Endothelial cell of hepatic sinusoid (primary cell): ENCODE measurements at regions not wholly inside any gene's neighbourhood (a gene's known extent, or its start where the extent isn't known, plus 50 kb on each side); places are given as distances from the start of the nearest gene placed in this dataset.

Source experiments
- in situ Hi-C: cut with HindIII; loops from 2 replicates; pipeline ENCODE4 v1.10.0; 2017; ENCODE audit warnings: low sequenced_read_pairs

DNA sequence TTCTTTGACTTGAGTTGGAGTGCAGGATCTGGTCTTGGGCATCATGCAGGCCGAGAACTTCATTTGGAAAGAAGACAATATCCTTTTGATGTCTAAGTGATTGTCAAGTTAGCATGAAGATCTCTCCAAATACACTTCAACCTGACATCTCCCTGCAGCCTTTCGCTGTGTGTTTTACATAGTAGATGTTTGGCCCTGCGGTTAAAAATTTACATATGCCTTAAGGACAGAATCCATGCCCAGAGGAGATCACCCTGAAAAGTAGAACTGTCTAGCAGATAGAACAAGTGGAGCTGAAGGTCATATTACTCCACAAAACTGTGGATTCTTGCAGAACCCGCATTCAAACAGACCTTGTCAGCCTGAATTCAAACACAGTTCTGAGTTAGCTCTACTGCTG lies 409.9 kb downstream of the LPIN1 start:
- in situ Hi-C loops: no loop called here

DNA sequence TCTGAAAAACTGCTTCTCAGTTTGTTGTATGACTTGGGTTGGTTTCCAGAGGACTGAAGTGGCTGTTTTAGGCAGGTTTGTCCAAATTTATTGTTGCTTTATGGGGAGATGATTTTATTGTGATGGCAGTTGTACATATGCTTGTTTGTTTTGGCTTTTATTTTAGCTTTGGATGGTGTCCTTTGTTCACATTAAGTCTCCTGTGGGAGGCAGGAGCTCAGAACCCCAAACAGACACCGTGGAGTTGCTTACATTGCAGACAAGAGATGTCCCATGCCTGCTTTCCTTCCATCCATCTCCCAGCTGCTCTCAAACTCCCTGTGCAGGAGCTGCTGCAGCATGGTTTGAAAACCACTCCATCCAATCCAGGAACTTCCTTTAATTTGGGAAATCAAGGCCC lies 414.7 kb downstream of the LPIN1 start:
- in situ Hi-C loops: no loop called here

DNA sequence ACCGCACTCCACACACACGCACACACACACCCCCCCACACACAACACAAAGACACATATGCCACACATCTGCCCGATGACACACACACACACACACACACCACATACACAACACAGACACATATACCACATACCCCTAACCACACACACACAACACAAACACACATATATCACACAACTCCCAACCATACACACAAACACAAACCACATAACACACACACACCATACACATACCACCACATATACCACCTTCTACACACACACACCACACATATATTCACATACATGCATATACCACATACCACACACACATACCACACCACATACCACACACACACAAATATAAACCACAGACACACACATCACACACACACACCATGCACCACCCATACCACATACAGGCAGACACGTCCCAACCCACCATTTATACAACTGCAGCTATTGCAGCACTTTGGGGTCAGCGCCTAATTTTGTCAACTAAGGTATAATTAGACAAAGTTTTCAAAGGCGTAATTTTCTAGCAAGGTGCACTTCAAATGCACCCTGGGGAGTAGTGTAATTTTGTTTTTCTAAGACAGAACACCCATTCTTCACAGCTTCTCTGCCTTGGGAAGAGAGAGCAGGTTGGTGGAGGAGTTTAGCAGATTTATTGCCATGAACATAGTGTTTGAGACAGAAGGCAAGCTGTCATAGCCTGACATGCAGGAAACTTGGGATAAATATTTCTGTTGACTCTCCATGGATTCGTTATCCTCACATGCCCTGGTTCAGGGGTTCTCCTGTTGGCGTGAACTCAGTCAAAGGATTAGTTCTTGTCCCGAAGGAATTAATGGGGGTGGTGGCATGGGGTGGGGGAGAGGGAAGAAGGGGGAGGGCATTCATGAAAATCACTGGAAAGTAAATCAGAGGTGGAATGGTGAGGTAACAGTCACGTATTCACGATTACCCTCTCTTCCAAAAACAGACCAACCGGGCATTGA lies 416.1 kb downstream of the LPIN1 start:
- in situ Hi-C loops: no loop called here

DNA sequence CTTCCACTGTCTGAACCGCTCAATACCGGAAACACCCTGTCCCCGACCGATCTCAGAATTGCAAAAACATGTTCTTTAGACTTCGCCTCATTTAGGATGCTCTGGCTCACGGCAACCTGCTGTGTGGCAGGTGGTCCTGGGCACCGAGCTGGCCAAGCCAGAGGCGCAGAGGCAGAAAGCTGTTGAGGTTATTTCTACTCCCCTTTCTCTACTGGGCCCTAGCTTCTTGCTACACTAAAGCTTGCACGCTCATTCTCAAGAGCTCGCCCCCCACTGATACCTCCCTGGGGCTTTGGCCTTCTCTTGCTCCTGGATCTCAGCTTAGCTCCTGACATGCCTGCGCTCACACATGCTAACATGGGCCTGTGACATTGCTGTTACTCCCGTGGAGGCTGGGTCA lies 417.4 kb downstream of the LPIN1 start:
- in situ Hi-C loops: no loop called here

DNA sequence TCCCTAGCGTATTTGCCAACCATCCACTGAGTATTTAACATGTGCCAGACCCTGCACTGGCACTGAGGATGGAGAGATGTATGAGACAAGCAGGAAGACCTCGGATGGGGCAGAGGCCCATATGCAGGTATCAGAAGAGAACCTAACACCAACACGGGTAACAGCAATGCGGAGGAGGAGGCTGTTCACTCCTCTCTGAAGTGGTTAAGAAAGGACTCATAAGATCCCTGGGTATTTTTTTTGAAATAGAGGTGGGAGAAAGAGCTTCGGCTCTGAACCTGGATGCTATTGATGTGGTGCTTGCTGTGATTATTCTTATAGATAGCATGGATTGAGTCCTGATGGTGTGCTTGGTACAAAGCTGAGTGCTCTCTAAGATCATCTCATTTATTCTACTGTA lies 418.3 kb downstream of the LPIN1 start:
- in situ Hi-C loops: no loop called here

DNA sequence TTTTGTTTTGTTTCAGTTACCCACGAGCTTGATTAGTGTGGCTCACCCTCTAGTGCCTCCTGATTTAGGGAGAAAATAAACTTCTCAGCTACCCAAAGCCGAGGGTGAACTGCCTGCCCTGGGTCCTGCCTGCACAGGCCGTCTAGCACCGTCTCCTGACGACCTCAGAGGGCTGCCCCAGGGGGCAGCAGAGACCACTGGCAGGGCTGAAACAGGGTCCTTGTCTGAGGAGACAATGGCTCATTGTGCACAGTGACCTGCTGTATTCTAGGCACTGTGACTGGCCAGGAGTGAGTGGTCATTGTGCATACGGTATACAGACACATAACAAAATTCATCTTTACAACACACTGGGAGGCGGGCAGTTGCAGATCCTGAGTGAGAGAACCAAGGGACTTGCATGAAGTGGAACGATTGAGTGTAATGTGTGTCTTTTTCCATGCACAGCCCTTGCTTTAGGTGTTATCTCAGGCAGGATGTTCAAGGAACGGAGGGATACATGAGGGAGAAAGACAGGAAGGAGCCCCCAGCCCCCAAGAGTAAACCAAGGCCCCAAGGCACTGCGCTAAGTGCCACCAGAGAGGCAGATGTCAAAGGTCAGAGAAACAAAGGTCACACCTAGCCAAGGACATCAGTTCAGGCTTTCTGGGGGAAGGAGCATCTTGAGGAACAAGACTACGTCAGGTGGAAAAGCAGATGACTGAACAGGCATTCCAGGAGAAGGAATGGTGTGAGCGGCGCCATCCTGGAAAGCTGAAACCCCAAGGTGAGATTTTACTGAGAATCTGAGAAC lies 421.3 kb downstream of the LPIN1 start:
- in situ Hi-C loops: no loop called here

DNA sequence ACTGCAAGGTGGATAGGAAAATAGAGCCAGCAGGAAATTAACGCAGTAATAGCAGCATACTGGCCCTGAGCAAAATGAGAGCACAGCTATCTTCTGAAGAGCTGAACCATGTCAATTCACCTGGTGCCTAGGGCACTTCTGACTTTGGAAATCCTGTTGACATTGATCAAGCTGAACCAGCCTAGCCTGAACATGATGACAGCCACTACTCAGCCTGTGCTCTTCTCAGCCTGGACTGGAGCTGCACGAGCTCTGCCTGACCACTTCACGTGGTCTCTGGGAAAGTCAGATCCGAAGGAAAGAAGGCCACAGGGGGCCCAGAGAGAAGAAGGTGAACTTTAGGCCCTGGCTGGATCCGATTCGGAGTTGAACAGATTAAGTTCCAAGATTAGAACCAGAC lies 421.9 kb downstream of the LPIN1 start:
- in situ Hi-C loops: no loop called here

DNA sequence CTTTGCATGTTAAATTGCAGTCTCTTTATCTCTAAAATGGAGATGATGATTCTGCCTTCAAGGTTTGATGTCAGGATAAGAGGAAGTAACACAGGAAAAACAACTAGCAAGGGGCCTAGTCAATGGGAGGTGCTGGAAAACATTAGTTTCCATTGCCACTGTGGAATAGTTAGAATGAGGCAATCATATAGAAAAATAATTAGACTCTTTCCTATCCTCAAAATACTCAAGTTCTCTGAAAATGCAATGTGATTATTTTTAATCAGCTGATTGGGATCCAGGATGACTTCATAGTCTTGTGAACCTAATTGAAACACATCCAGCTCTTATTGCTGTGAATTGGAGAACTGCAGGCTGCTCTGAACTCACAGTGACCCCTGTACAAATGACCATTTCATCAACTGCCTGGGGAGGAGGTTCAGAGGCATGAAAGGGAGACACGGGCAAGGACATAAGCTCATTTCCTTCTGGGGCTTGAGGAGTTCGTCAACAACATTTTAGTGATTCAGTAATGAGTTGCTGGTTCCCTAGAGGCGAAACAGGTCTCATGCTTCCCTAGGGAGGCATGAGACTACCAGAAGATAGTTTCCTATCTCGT lies 422.5 kb downstream of the LPIN1 start:
- in situ Hi-C loops: no loop called here

DNA sequence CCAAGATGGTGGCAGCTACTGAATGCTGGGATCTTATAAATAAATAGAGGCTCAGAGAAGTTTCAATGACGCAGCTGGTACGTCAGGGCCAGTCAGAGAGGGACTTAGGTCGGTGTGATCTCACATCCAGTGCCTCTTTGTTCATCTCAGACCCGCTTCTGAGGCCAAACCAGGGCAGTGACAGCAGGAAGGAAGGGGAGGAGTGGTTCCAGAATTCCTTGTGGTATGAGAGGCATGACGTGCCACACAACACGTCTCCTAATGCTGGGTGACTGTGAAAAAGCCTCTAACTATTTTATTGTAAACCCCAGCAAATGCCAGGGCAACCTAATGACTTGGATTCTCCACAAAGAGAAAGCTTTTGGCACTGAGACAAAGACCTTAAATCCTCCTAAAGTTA lies 423.3 kb downstream of the LPIN1 start:
- in situ Hi-C loops: no loop called here

DNA sequence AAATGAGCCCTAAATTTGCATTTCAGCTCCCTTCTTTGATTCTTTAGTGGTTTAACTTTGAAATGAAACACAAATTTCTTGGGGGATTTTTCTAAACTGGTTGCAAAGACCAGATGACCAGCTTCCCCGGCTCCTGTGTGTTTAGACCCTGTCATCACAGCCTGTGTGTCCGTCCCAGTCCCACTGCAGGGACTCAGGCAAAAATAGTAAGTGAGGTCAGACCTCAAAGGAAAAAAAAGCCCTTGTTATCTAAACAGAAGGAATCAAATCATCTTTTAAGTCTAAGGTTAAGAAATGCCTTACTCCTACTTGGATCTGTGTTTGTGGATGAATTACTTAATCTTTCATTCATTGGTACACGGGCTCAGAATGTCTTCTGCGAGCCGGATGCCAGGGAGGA lies 423.7 kb downstream of the LPIN1 start:
- in situ Hi-C loops: no loop called here

DNA sequence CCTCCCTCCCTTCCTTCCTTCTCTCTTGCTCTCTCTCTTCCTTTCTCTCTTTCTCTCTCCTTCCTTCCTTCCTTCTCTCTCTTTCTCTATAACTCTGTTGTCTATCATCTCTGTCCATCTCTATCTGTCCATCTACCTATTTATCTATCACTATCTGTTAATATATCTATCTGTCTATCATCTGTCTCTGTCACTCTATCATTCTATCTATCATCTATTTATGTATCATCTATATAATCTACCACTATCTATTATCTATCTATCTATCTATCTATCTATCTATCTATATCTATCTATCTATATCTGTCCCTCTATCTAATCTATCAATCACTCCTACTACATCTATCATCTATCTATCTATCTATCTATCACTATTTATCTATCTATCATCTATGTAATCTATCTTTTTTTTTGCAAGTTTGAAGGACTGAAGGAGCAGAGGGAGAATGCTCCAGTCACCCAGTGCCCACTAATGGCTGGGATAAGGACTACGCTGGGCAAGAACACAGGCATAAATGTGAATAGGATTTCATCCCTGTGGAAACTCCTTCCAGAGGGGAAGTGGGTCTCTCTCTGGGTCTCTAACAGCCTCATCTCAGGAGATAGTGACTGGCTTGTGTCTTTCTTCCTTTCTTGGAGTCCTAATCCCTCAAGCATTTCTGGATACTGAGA lies 427.0 kb downstream of the LPIN1 start:
- in situ Hi-C loops: no loop called here

DNA sequence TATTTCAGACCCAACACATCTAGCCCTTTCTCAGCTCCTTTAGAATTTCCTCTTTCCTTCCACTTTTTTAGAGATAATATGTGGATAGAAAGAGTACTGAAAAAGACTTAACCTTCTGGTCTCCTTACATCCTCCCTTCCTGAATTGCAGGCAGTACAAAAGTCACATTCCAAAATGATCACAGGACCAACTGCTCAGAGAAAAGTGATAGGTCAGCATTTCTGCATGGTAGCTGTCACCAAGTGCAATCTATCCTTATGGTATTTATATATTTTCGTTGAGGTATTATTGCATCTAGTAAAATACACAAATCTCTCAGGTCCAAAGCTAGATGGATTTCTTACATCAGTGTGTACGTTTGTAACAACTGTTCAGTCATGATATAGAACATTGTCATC lies 427.5 kb downstream of the LPIN1 start:
- in situ Hi-C loops: no loop called here

DNA sequence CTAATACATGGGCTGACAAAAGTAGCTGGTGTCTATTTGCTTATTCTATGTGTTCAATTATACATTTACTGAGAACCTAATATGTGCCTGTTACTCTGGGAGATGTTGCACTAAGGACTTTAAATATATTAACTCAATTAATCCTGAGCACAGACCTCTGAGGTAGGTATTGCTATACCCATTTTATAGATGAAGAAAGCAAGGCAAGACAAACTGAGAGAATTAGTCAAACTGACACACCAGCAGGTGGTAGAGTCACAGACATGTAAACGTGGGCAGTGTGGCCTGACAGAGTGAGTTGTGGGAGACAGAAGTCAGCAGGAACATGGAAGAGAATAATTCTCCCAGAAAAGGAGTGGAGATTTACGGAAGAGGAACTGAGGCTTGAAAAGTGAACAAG lies 428.9 kb downstream of the LPIN1 start:
- in situ Hi-C loops: no loop called here

DNA sequence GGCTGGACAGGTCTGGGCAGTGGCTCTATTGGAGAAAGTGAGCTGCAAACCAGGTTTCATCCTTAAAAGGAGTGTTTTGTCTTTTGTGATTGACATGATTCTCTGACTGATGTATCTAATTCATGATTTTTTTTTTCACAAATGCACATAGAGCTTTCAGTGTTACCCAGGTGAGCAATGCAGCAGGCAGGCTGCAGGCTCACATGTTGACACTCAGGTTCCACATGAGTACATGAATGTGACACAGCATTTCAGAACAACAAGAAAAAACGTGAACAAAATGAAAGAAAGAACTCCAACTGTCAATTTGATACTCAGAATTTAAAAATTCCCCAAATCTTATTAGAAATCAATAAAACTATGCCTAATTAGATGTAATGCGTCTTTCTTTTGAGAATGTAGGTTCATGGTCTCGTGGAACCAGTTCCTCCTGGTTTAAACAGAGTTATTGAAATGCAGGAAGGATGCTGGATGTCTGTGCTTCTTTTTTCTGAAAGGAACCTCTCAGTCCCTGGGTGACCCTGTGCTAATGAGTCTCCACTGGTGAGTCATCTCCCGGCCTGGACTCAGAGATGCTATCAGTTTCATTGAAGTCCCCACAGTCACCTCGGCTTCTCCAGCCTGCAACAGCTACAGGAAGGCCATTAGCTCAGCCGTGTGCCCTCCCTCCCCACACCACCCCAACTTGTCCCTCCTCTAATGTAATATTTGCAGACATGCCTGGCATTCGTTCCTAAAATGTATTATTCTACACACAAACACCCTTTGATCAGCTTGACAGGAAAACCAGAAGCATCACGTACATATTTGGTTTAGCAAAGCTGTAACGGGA lies 430.4 kb downstream of the LPIN1 start:
- in situ Hi-C loops: no loop called here

DNA sequence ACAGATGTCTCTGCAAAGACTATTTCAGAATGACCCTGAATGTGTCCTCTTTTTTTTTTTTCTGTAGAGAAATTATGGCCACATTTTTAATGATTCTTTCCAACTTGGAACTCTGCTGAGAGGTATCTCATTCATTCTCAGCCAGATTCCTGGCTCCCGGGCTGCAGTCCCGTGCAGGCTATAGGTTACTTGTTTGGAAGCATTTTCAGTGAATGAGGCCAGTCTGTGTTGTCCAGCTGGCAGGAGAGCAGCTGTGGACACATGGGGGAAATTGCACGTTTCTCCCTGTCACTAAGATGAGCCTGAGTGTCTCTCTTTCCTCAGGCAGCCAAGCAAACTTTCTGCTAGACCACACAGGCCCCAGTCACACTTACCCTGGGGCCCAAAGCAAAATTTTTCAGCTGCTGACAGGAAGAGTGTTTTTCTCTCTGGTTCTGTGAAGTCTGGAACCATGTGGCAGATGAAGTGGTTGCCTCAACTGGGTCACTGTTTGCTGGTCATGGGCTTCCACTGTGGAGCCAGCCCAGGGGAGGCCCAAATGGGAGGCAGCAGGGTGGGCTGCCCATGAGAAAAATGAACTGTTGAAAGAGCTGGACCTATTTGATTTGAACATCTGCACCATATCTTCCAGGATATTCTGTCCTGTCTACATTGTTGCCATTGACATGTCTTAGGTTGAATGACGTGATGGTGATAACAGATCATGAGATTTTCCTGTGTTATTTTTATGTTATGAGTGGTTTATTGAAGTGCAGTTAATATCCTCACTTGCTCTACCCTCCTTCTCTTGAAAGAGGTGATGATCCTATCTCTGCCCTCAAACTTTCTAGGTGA lies 431.2 kb downstream of the LPIN1 start:
- in situ Hi-C loops: no loop called here

DNA sequence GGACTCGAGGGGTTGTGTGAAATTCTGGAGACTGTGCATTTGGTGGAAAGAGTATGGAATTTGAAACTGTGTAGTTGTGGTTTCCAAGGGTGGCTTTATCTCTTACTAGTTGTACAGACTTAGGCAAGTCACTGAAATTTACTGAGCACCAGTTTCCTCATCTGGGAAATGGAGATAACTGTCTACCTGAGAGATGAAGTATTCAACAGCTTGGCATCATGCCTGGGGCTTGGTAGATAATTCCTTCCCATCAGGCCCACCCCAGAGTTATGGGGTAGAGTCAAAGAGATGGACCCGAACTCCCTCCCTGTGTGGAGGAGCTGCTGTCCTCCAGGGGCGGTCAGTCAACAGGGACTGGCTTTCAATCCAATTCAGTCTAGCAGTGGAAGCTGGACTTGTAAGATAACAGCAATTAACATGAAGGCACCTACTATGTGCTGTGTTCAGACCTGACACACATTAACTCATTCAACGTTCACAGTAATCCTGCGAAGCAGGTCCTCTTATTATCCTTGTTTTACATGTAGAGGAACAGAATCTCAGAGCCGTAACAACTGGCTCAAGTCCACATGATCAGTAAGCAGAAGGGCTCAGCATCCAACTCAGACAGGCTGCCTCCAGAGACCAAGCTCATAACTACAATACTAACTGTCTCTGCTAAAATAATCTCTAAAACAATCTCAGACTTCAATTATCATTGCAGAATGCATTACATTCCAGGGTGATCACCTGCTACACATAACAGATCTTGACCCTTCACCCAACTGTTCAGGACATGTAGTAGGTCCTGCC lies 432.1 kb downstream of the LPIN1 start:
- in situ Hi-C loops: no loop called here

DNA sequence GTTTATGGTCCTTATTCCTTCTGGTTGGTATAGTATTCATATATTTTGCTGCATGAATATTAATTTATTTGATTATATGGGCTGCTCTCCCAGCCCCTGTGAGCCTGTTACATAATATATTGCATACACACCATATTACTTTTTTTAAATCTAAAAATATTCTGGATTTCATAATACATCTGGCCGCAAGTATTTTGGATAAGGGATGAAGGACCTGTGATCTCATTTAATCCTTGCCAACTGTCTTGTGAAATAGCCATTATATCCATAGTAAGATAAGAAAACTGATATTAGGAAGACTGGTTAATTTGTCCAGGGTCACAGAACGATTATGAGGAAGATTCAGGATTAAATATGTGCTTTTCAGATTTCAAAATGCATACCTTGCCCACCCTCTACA lies 433.6 kb downstream of the LPIN1 start:
- in situ Hi-C loops: no loop called here

DNA sequence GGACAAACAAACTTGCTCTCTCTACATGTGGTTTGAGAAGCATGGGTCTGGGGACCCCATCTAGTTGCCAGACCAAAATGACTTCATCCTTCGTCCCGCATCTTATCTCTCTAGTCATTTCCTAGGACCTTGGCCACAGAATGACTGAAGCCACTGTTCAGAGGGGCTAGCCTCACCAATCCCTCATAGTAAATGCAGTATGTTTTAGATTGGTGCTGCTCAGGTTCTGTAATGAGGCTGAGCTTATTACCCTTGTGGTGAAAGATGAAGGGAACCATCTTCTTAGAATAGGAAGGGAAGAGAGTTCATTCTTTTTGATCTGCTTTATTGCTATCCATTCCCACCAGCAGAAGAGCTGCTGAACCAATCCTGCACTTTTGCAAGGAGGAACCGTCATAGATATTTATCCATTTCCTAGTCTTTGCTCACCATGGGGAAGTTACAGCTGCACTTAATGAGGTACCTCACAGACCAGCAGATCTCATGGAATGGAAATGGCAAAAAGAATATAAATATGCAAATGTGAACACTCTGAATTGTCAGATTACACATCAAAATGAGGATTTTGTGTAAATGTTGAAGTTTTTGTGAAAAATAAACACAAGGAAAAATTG lies 436.7 kb downstream of the LPIN1 start:
- in situ Hi-C loops: no loop called here
